NCI-H345 (cell line): ENCODE measurements at regions not wholly inside any gene's neighbourhood (a gene's known extent, or its start where the extent isn't known, plus 50 kb on each side); places are given as distances from the start of the nearest gene placed in this dataset.
"Not testable (repeated sequence)": the region's sequence is repeated elsewhere in the genome, so short reads cannot be mapped to it uniquely, and the experiment has no call there.

Experiments
- DNase-seq: peaks from one replicate; lab custom pipeline; 2025; lab: John Stamatoyannopoulos, UW

- peak; percentile 66 for DNase-seq
These were observed 615.6 kb downstream of the CENPC start for GRCh38 chr4:66929748-66930147.

GRCh38 chr4:66928881-66929280 is 616.4 kb downstream of the CENPC start:
- DNase-seq, result not testable (repeated sequence)

- DNase-seq, result peak; percentile 90
These were observed 617.4 kb downstream of the CENPC start for GRCh38 chr4:66927937-66928336.

GRCh38 chr4:66926687-66927086 is 618.6 kb downstream of the CENPC start:
- DNase-seq, result no peak

GRCh38 chr4:66923081-66923865 is 622.0 kb downstream of the CENPC start:
- no peak for DNase-seq

GRCh38 chr4:66921433-66921832 is 623.9 kb downstream of the CENPC start:
- no peak for DNase-seq

GRCh38 chr4:66920514-66920913 is 624.8 kb downstream of the CENPC start:
- DNase-seq, result no peak

GRCh38 chr4:66911880-66912279 is 633.4 kb downstream of the CENPC start:
- no peak for DNase-seq

GRCh38 chr4:66906314-66906713 is 639.0 kb downstream of the CENPC start:
- DNase-seq, result peak; percentile 94

- DNase-seq, result no peak
These were observed 645.8 kb downstream of the CENPC start for GRCh38 chr4:66899422-66900065.

- no peak for DNase-seq
These were observed 651.5 kb downstream of the CENPC start for GRCh38 chr4:66893807-66894206.

GRCh38 chr4:66887061-66887460 is 658.2 kb downstream of the CENPC start:
- DNase-seq, result no peak

- DNase-seq, result no peak
These were observed 659.7 kb downstream of the CENPC start for GRCh38 chr4:66885501-66886165.

GRCh38 chr4:66876946-66877345 is 668.4 kb downstream of the CENPC start:
- no peak for DNase-seq

- no peak for DNase-seq
These were observed 672.6 kb downstream of the CENPC start for GRCh38 chr4:66872661-66873060.

GRCh38 chr4:66863481-66863880 is 681.8 kb downstream of the CENPC start:
- no peak for DNase-seq

GRCh38 chr4:66855956-66856355 is 689.3 kb downstream of the CENPC start:
- no peak for DNase-seq

GRCh38 chr4:66853845-66854244 is 691.5 kb downstream of the CENPC start:
- DNase-seq, result no peak

- DNase-seq, result no peak
These were observed 692.5 kb downstream of the CENPC start for GRCh38 chr4:66852843-66853242.

- DNase-seq, result no peak
These were observed 695.7 kb downstream of the CENPC start for GRCh38 chr4:66849596-66849995.

- no peak for DNase-seq
These were observed 702.6 kb downstream of the CENPC start for GRCh38 chr4:66842724-66843088.

GRCh38 chr4:66842026-66842723 is 703.1 kb downstream of the CENPC start:
- DNase-seq, result no peak

- no peak for DNase-seq
These were observed 705.1 kb downstream of the CENPC start for GRCh38 chr4:66840178-66840577.
